HCT116 (cell line): ENCODE measurements at regions not wholly inside any gene's neighbourhood (a gene's known extent, or its start where the extent isn't known, plus 50 kb on each side); places are given as distances from the start of the nearest gene placed in this dataset.

ENCODE experiments used
- ATAC-seq: fragments of 200-7000 bp; cut with Tn5 transposase; 2 replicates; pipeline ENCODE4 v1.9.1; 2020; ENCODE audit warnings: mild to moderate bottlenecking, moderate library complexity
- BruUV-seq: library from RNA; stranded (reverse); fragments of 400-500 nt; replicated peaks from 2 replicates; lab custom pipeline; 2021; lab: Mats Ljungman, UMichigan
- CTCF ChIA-PET: fragments of 300-600 bp; sonication (Branson Sonifier 250); formaldehyde crosslinking; loops from one replicate; lab custom pipeline; 2021; ENCODE audit warnings: antibody characterized with exemption; lab: Charles Lee
- POLR2A ChIA-PET: fragments of 300-600, 350-600 bp; sonication (Branson Sonifier 250); formaldehyde crosslinking; loops from one replicate; lab custom pipeline; 2021; ENCODE audit warnings: antibody characterized with exemption; lab: Charles Lee
- RAD21 ChIA-PET, 2 experiments: fragments of 300-600 bp; sonication (Branson Sonifier 250); formaldehyde crosslinking; loops; one replicate each; lab custom pipeline; 2023; ENCODE audit warnings: low total read pairs in 2 of 2; ENCODE audit not compliant: uncharacterized antibody in 2 of 2, unreplicated experiment in 2 of 2, low non-redundant PET in 1 of 2; lab: Charles Lee
- DNase-seq: peaks from one replicate; pipeline ENCODE4 v3.0.0-alpha.2; 2010; ENCODE audit warnings: low read depth, low spot score
- H2AFZ ChIP-seq: fragments of 200-600 bp; shearing (Covaris generic), sonication (generic); 2 replicates; pipeline ENCODE4 v1.6.1; 2017; ENCODE audit warnings: low read depth, mixed run types, mixed read lengths, antibody characterized with exemption, low read length; ENCODE audit not compliant: poor library complexity, severe bottlenecking
- H3K27ac ChIP-seq: 2 replicates; pipeline ENCODE4 v1.5.1; 2012; ENCODE audit warnings: low read depth, low read length
- H3K27me3 ChIP-seq: fragments of 200-600 bp; sonication (generic); 2 replicates; pipeline ENCODE4 v1.6.1; 2016; ENCODE audit warnings: mixed run types, low read length, mixed read lengths; ENCODE audit not compliant: insufficient read depth
- H3K36me3 ChIP-seq, 2 experiments: fragments of 200-500 bp in 1 of 2; fragments of 200-600 bp in 1 of 2; sonication (Bioruptor generic) in 1 of 2; sonication (generic) in 1 of 2; 2 replicates each; pipeline versions ENCODE4 v1.5.1 to v1.6.1; 2014 to 2016; ENCODE audit warnings: low read length in 2 of 2, inconsistent platforms in 1 of 2, mixed read lengths in 1 of 2, mixed run types in 1 of 2; ENCODE audit not compliant: insufficient read depth in 2 of 2, control insufficient read depth in 1 of 2
- H3K4me1 ChIP-seq, 2 experiments: fragments of 200-600 bp in 1 of 2; sonication (generic) in 1 of 2; 2 replicates each; pipeline versions ENCODE4 v1.5.1 to v1.6.1; 2012 to 2017; ENCODE audit warnings: low read length in 2 of 2, inconsistent platforms in 1 of 2, mild to moderate bottlenecking in 1 of 2, mixed read lengths in 1 of 2, mixed run types in 1 of 2, moderate library complexity in 1 of 2; ENCODE audit not compliant: insufficient read depth in 2 of 2, control insufficient read depth in 1 of 2
- H3K4me2 ChIP-seq: fragments of 200-600 bp; sonication (generic); 2 replicates; pipeline ENCODE4 v1.6.1; 2017; ENCODE audit warnings: mixed run types, low read length, mixed read lengths
- H3K4me3 ChIP-seq, 2 experiments: fragments of 200-600 bp in 1 of 2; sonication (generic) in 1 of 2; replicated peaks in 1 of 2; 2 replicates each; pipeline ENCODE4 v1.5.1; 2011 to 2016; ENCODE audit warnings: low read length in 2 of 2, control low read depth in 1 of 2, low read depth in 1 of 2, mild to moderate bottlenecking in 1 of 2, mixed read lengths in 1 of 2, mixed run types in 1 of 2
- H3K79me2 ChIP-seq: fragments of 200-600 bp; sonication (generic); 2 replicates; pipeline ENCODE4 v1.6.1; 2017; ENCODE audit warnings: mild to moderate bottlenecking, mixed run types, low read length, moderate library complexity, mixed read lengths; ENCODE audit not compliant: insufficient read depth
- H3K9ac ChIP-seq: fragments of 200-600 bp; sonication (generic); 2 replicates; pipeline ENCODE4 v1.6.1; 2016; ENCODE audit warnings: low read length, mixed read lengths
- H3K9me2 ChIP-seq: fragments of 200-600 bp; sonication (generic), shearing (Covaris generic); 2 replicates; pipeline ENCODE4 v1.6.1; 2017; ENCODE audit warnings: mixed run types, mild to moderate bottlenecking, moderate library complexity; ENCODE audit not compliant: insufficient read depth
- H3K9me3 ChIP-seq, 2 experiments: fragments of 200-500 bp in 1 of 2; fragments of 200-600 bp in 1 of 2; sonication (Bioruptor generic) in 1 of 2; sonication (generic) in 1 of 2; 2 replicates each; pipeline ENCODE4 v1.6.1; 2014 to 2017; ENCODE audit warnings: low read length in 2 of 2, mixed read lengths in 2 of 2, inconsistent platforms in 1 of 2, low read depth in 1 of 2, mild to moderate bottlenecking in 1 of 2, mixed run types in 1 of 2, moderate library complexity in 1 of 2; ENCODE audit not compliant: control insufficient read depth in 1 of 2, insufficient read depth in 1 of 2
- H4K20me1 ChIP-seq: fragments of 200-600 bp; sonication (generic), shearing (Covaris generic); 2 replicates; pipeline ENCODE4 v1.6.1; 2017; ENCODE audit warnings: mixed run types, mild to moderate bottlenecking, moderate library complexity; ENCODE audit not compliant: insufficient read depth
- CBX3 ChIP-seq: IDR thresholded peaks from 2 replicates; pipeline ENCODE4 v1.6.1; 2012; ENCODE audit warnings: low read depth
- EGR1 ChIP-seq: IDR thresholded peaks from 2 replicates; pipeline ENCODE4 v1.6.1; 2012; ENCODE audit warnings: low read depth
- ELF1 ChIP-seq: IDR thresholded peaks from 2 replicates; pipeline ENCODE4 v1.6.1; 2012; ENCODE audit warnings: low read depth, borderline replicate concordance
- EZH2 ChIP-seq: fragments of 200-600 bp; sonication (generic); IDR thresholded peaks from 2 replicates; pipeline ENCODE4 v1.6.1; 2017; ENCODE audit warnings: antibody characterized with exemption, mixed run types
- FOSL1 ChIP-seq: IDR thresholded peaks from 2 replicates; pipeline ENCODE4 v1.6.1; 2012; ENCODE audit warnings: low read depth
- JUND ChIP-seq: IDR thresholded peaks from 2 replicates; pipeline ENCODE4 v1.6.1; 2012
- POLR2A ChIP-seq: IDR thresholded peaks from 2 replicates; pipeline ENCODE4 v1.7.0; 2011; ENCODE audit warnings: borderline replicate concordance; ENCODE audit not compliant: insufficient read depth, insufficient read length; ENCODE audit errors: extremely low read depth
- RAD21 ChIP-seq: IDR thresholded peaks from 2 replicates; pipeline ENCODE4 v1.6.1; 2012; ENCODE audit warnings: low read depth, mild to moderate bottlenecking
- SIN3A ChIP-seq: IDR thresholded peaks from 2 replicates; pipeline ENCODE4 v1.6.1; 2012; ENCODE audit warnings: low read depth
- SP1 ChIP-seq: IDR thresholded peaks from 2 replicates; pipeline ENCODE4 v1.6.1; 2012; ENCODE audit warnings: low read depth
- SRF ChIP-seq: IDR thresholded peaks from 2 replicates; pipeline ENCODE4 v1.6.1; 2012; ENCODE audit warnings: low read depth
- TCF7L2 ChIP-seq: IDR thresholded peaks from 2 replicates; pipeline ENCODE4 v1.7.0; 2011; ENCODE audit warnings: borderline replicate concordance, inconsistent platforms; ENCODE audit not compliant: insufficient read depth, insufficient read length; ENCODE audit errors: extremely low read depth
- ZNF274 ChIP-seq: fragments of 200-500 bp; sonication (Bioruptor generic); IDR thresholded peaks from 2 replicates; pipeline ENCODE4 v1.6.1; 2014; ENCODE audit warnings: mild to moderate bottlenecking, low read depth, low read length, inconsistent platforms
- intact Hi-C: fragments of 100-400 bp; cut with micrococcal nuclease; formaldehyde crosslinking; loops from 2 replicates; pipeline ENCODE4 v1.10.0; 2022
- TF ChIP-seq, protein P1 (sequence below): IDR thresholded peaks from 2 replicates; pipeline ENCODE4 v1.6.1; 2012
- TF ChIP-seq, protein P2 (sequence below), 3 experiments: fragments of 200-600 bp in 1 of 3; sonication (generic) in 1 of 3; IDR thresholded peaks in 2 of 3; conservative IDR thresholded peaks in 1 of 3; 2 replicates each; pipeline ENCODE4 v1.5.1; 2012 to 2017; ENCODE audit warnings: low read depth in 2 of 3, low read length in 2 of 3, antibody characterized with exemption in 1 of 3, borderline replicate concordance in 1 of 3, control low read depth in 1 of 3, mild to moderate bottlenecking in 1 of 3, mixed read lengths in 1 of 3, mixed run types in 1 of 3, moderate library complexity in 1 of 3; ENCODE audit not compliant: insufficient read depth in 1 of 3
- TF ChIP-seq, protein P3 (sequence below): IDR thresholded peaks from 2 replicates; pipeline ENCODE4 v1.6.1; 2012
- TF ChIP-seq, protein P4 (sequence below): IDR thresholded peaks from 2 replicates; pipeline ENCODE4 v1.6.1; 2012; ENCODE audit warnings: low read depth
- TF ChIP-seq, protein P5 (sequence below): IDR thresholded peaks from 2 replicates; pipeline ENCODE4 v1.6.1; 2011; ENCODE audit warnings: mild to moderate bottlenecking, low read length, moderate library complexity; ENCODE audit not compliant: insufficient replicate concordance; ENCODE audit errors: extremely low read depth

DNA sequence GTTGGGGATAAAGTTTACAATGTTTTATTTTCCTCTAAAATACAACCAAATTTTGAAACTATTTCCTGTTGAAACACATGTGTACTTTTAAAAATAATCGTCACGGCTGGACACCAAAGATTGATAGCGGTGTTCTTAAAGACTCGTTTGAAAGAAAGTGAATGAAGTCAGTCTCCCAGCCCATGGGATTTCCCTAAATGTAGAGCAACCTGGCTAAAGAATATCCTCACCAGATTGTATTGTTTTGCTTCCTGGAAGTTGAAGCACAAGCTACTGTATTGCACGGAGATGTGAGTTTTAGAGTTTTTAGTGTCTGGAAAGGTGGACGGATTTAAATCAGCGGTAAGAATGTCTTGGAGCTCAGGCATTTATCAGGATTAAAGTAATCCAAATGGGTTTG, 189.5 kb downstream of the THBS2 start:
- Histone ChIP-seq H3K9ac (no peak overlapping the region), H3K27me3 (no peaks in the 10 kb centered on the region), H3K27ac (no peak overlapping the region), H3K79me2 (no peaks in the 10 kb centered on the region), H4K20me1 (no peaks in the 10 kb centered on the region), H2AFZ (no peak overlapping the region), H3K4me1 (no peaks in the 10 kb centered on the region), H3K9me3 (no peaks in the 10 kb centered on the region), H3K36me3 (no peaks in the 10 kb centered on the region), H3K9me2 (no peaks in the 10 kb centered on the region), H3K4me2 (no peak overlapping the region), H3K4me3 (no peak overlapping the region)
- RAD21 ChIA-PET = no interaction called here
- CTCF ChIA-PET = no interaction called here
- DNase-seq (no peak), ATAC-seq (no peak)
- no TSS peak for BruUV-seq
- intact Hi-C loops = no loop called here
- TF ChIP-seq, protein P1, sequence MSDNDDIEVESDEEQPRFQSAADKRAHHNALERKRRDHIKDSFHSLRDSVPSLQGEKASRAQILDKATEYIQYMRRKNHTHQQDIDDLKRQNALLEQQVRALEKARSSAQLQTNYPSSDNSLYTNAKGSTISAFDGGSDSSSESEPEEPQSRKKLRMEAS = no peak
- TF ChIP-seq POLR2A (no peak), FOSL1 (no peak), SP1 (no peak), CBX3 (no peak), ELF1 (no peak), EZH2 (no peak), EGR1 (no peak), JUND (no peak), SRF (no peak), ZNF274 (no peak), RAD21 (no peak), SIN3A (no peak), TCF7L2 (no peak)
- TF ChIP-seq, protein P2, sequence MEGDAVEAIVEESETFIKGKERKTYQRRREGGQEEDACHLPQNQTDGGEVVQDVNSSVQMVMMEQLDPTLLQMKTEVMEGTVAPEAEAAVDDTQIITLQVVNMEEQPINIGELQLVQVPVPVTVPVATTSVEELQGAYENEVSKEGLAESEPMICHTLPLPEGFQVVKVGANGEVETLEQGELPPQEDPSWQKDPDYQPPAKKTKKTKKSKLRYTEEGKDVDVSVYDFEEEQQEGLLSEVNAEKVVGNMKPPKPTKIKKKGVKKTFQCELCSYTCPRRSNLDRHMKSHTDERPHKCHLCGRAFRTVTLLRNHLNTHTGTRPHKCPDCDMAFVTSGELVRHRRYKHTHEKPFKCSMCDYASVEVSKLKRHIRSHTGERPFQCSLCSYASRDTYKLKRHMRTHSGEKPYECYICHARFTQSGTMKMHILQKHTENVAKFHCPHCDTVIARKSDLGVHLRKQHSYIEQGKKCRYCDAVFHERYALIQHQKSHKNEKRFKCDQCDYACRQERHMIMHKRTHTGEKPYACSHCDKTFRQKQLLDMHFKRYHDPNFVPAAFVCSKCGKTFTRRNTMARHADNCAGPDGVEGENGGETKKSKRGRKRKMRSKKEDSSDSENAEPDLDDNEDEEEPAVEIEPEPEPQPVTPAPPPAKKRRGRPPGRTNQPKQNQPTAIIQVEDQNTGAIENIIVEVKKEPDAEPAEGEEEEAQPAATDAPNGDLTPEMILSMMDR (IDR thresholded peaks at IDR 0.05 in 2 of 3, conservative IDR thresholded peaks at IDR 0.05 in 1 of 3; ENCODE audit: borderline replicate concordance in 1 of 3, insufficient read depth in 1 of 3, low read depth in 2 of 3, low read length in 2 of 3) = no peak
- TF ChIP-seq, protein P3, sequence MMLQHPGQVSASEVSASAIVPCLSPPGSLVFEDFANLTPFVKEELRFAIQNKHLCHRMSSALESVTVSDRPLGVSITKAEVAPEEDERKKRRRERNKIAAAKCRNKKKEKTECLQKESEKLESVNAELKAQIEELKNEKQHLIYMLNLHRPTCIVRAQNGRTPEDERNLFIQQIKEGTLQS = no peak
- TF ChIP-seq, protein P4, sequence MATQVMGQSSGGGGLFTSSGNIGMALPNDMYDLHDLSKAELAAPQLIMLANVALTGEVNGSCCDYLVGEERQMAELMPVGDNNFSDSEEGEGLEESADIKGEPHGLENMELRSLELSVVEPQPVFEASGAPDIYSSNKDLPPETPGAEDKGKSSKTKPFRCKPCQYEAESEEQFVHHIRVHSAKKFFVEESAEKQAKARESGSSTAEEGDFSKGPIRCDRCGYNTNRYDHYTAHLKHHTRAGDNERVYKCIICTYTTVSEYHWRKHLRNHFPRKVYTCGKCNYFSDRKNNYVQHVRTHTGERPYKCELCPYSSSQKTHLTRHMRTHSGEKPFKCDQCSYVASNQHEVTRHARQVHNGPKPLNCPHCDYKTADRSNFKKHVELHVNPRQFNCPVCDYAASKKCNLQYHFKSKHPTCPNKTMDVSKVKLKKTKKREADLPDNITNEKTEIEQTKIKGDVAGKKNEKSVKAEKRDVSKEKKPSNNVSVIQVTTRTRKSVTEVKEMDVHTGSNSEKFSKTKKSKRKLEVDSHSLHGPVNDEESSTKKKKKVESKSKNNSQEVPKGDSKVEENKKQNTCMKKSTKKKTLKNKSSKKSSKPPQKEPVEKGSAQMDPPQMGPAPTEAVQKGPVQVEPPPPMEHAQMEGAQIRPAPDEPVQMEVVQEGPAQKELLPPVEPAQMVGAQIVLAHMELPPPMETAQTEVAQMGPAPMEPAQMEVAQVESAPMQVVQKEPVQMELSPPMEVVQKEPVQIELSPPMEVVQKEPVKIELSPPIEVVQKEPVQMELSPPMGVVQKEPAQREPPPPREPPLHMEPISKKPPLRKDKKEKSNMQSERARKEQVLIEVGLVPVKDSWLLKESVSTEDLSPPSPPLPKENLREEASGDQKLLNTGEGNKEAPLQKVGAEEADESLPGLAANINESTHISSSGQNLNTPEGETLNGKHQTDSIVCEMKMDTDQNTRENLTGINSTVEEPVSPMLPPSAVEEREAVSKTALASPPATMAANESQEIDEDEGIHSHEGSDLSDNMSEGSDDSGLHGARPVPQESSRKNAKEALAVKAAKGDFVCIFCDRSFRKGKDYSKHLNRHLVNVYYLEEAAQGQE = no peak
- TF ChIP-seq, protein P5, sequence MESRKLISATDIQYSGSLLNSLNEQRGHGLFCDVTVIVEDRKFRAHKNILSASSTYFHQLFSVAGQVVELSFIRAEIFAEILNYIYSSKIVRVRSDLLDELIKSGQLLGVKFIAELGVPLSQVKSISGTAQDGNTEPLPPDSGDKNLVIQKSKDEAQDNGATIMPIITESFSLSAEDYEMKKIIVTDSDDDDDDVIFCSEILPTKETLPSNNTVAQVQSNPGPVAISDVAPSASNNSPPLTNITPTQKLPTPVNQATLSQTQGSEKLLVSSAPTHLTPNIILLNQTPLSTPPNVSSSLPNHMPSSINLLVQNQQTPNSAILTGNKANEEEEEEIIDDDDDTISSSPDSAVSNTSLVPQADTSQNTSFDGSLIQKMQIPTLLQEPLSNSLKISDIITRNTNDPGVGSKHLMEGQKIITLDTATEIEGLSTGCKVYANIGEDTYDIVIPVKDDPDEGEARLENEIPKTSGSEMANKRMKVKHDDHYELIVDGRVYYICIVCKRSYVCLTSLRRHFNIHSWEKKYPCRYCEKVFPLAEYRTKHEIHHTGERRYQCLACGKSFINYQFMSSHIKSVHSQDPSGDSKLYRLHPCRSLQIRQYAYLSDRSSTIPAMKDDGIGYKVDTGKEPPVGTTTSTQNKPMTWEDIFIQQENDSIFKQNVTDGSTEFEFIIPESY = no peak
- POLR2A ChIA-PET = no interaction called here
